GM10266 (cell line): ENCODE measurements at regions not wholly inside any gene's neighbourhood (a gene's known extent, or its start where the extent isn't known, plus 50 kb on each side); places are given as distances from the start of the nearest gene placed in this dataset.

ENCODE experiments used
- DNase-seq: peaks from one replicate; pipeline ENCODE4 v3.0.0; 2012; ENCODE audit errors: extremely low spot score
- CTCF ChIP-seq: IDR thresholded peaks from 2 replicates; pipeline ENCODE4 v1.5.1; 2012; ENCODE audit warnings: mild to moderate bottlenecking, low read depth; ENCODE audit not compliant: control insufficient read depth, insufficient read depth; ENCODE audit errors: missing control alignments

- TF ChIP-seq CTCF: no peak
- no peak for DNase-seq
Observed at GRCh38 chr11:109957000-109957399, 136.2 kb upstream of the ZC3H12C start.

- no peak for TF ChIP-seq CTCF
- DNase-seq: no peak
Observed at GRCh38 chr11:109957601-109958000, 135.6 kb upstream of the ZC3H12C start.

- no peak for DNase-seq
- TF ChIP-seq CTCF: no peak
Observed at GRCh38 chr11:109958131-109958820, 134.9 kb upstream of the ZC3H12C start.

- TF ChIP-seq CTCF: no peak
- no peak for DNase-seq
Observed at GRCh38 chr11:109958821-109959166, 134.4 kb upstream of the ZC3H12C start.

GRCh38 chr11:109960831-109961230 lies 132.4 kb upstream of the ZC3H12C start:
- DNase-seq: no peak
- TF ChIP-seq CTCF: no peak

- no peak for DNase-seq
- TF ChIP-seq CTCF: no peak
Observed at GRCh38 chr11:109961261-109961660, 131.9 kb upstream of the ZC3H12C start.

GRCh38 chr11:109963101-109963500 lies 130.1 kb upstream of the ZC3H12C start:
- TF ChIP-seq CTCF: no peak
- DNase-seq: no peak
